HCT116 (cell line): ENCODE measurements at regions not wholly inside any gene's neighbourhood (a gene's known extent, or its start where the extent isn't known, plus 50 kb on each side); places are given as distances from the start of the nearest gene placed in this dataset.
"Not testable (repeated sequence)": the region's sequence is repeated elsewhere in the genome, so short reads cannot be mapped to it uniquely, and the experiment has no call there.

Experiments used
- CTCF ChIP-seq, 3 experiments: fragments of 200-600 bp in 1 of 3; sonication (generic) in 1 of 3; IDR thresholded peaks in 2 of 3; conservative IDR thresholded peaks in 1 of 3; 2 replicates each; pipeline ENCODE4 v1.5.1; 2012 to 2017; ENCODE audit warnings: low read depth in 2 of 3, low read length in 2 of 3, antibody characterized with exemption in 1 of 3, borderline replicate concordance in 1 of 3, control low read depth in 1 of 3, mild to moderate bottlenecking in 1 of 3, mixed read lengths in 1 of 3, mixed run types in 1 of 3, moderate library complexity in 1 of 3; ENCODE audit not compliant: insufficient read depth in 1 of 3
- MAX ChIP-seq: IDR thresholded peaks from 2 replicates; pipeline ENCODE4 v1.6.1; 2012
- POLR2A ChIP-seq: IDR thresholded peaks from 2 replicates; pipeline ENCODE4 v1.7.0; 2011; ENCODE audit warnings: borderline replicate concordance; ENCODE audit not compliant: insufficient read depth, insufficient read length; ENCODE audit errors: extremely low read depth

- TF ChIP-seq POLR2A; CTCF (IDR thresholded peaks at IDR 0.05 in 2 of 3, conservative IDR thresholded peaks at IDR 0.05 in 1 of 3; ENCODE audit: borderline replicate concordance in 1 of 3, insufficient read depth in 1 of 3, low read depth in 2 of 3, low read length in 2 of 3); MAX: not testable (repeated sequence)
These were observed 174.9 kb upstream of the NBPF12 start for GRCh38 chr1:146763234-146763633.
